Gastrocnemius medialis (tissue), 4 donors: ENCODE measurements at regions not wholly inside any gene's neighbourhood (a gene's known extent, or its start where the extent isn't known, plus 50 kb on each side); places are given as distances from the start of the nearest gene placed in this dataset.

Experiments used
- ATAC-seq, 2 donors: fragments of 150-250 bp; one replicate each; pipeline ENCODE4 v1.9.1; 2016
- DNase-seq, 2 donors: peaks; one replicate each; pipeline ENCODE4 v3.0.0-alpha.2; 2019
- H3K27ac ChIP-seq, 4 donors: fragments of 200-600 bp; sonication (generic); 1 replicate in 1 of 4; 2 replicates in 3 of 4; pipeline ENCODE4 v1.5.1; 2016 to 2018; ENCODE audit warnings: mild to moderate bottlenecking in 2 of 4, moderate library complexity in 1 of 4
- H3K27me3 ChIP-seq, 3 donors: fragments of 200-600 bp; sonication (generic) in 2 of 3; 1 replicate in 1 of 3; 2 replicates in 2 of 3; pipeline versions ENCODE4 v1.5.1 to v1.6.0; 2016 to 2019; ENCODE audit warnings: mild to moderate bottlenecking in 1 of 3, moderate library complexity in 1 of 3
- H3K36me3 ChIP-seq, 2 donors: fragments of 200-600 bp; sonication (generic) in 1 of 2; one replicate each; pipeline ENCODE4 v1.5.1; 2017 to 2018
- H3K4me1 ChIP-seq, 2 donors: fragments of 200-600 bp; sonication (generic) in 1 of 2; one replicate each; pipeline ENCODE4 v1.5.1; 2016 to 2017; ENCODE audit warnings: mild to moderate bottlenecking in 2 of 2
- H3K4me3 ChIP-seq, 4 donors: fragments of 200-600 bp; sonication (generic) in 3 of 4; 1 replicate in 1 of 4; 2 replicates in 3 of 4; pipeline ENCODE4 v1.5.1; 2016 to 2019; ENCODE audit warnings: mild to moderate bottlenecking in 2 of 4
- H3K9me3 ChIP-seq, 3 donors: fragments of 200-600 bp; sonication (generic) in 2 of 3; 1 replicate in 1 of 3; 2 replicates in 2 of 3; pipeline ENCODE4 v1.5.1; 2016 to 2019
- CTCF ChIP-seq, 5 experiments: fragments of 450-650 bp in 3 of 5; fragments of 200-600 bp in 2 of 5; sonication (generic) in 2 of 5; IDR thresholded peaks in 4 of 5; conservative IDR thresholded peaks in 1 of 5; 1 replicate in 4 of 5; 2 replicates in 1 of 5; pipeline ENCODE4 v1.5.1; 2016 to 2019; ENCODE audit warnings: antibody characterized with exemption in 5 of 5, mild to moderate bottlenecking in 3 of 5, moderate library complexity in 3 of 5
- POLR2A ChIP-seq, 2 donors: fragments of 450-650 bp; IDR thresholded peaks; one replicate each; pipeline ENCODE4 v1.6.1; 2017; ENCODE audit warnings: antibody characterized with exemption in 2 of 2, mild to moderate bottlenecking in 2 of 2, moderate library complexity in 2 of 2
- in situ Hi-C, 4 donors: fragments of 200-750 bp; cut with MboI; loops; one replicate each; pipeline versions ENCODE4 v1.15.0 to v1.8.0; 2017; ENCODE audit warnings: low sequenced_read_pairs in 4 of 4
- intact Hi-C: fragments of 100-400 bp; cut with DNase I; formaldehyde crosslinking; loops from one replicate; pipeline ENCODE4 v1.15.1; 2023; ENCODE audit warnings: low total_unique reads

GRCh38 chr7:113331155-113331898 is 213.0 kb upstream of the SMIM30 start:
- ATAC-seq: no peak
- in situ Hi-C loops: no loop called here

GRCh38 chr7:113321201-113321600 is 202.8 kb upstream of the SMIM30 start:
- Histone ChIP-seq H3K9me3 (no peaks in the 10 kb centered on the region), H3K4me1 (no peaks in the 10 kb centered on the region), H3K27ac (no peak overlapping the region), H3K36me3 (no peaks in the 10 kb centered on the region), H3K27me3 (no peaks in the 10 kb centered on the region), H3K4me3 (no peak overlapping the region)
- DNase-seq (no peak), ATAC-seq (no peak)
- intact Hi-C loops (no loop called here), in situ Hi-C loops (no loop called here)
- TF ChIP-seq POLR2A (IDR thresholded peaks at IDR 0.05): no peak

More at GRCh38 chr7:113331155-113331898, 213.0 kb upstream of the SMIM30 start:
- Histone ChIP-seq H3K27me3 (no peaks in the 10 kb centered on the region), H3K4me3 (no peak overlapping the region), H3K27ac (no peak overlapping the region), H3K36me3 (no peaks in the 10 kb centered on the region), H3K4me1 (no peaks in the 10 kb centered on the region), H3K9me3 (no peaks in the 10 kb centered on the region)
- TF ChIP-seq CTCF (IDR thresholded peaks at IDR 0.05 in 4 of 5, conservative IDR thresholded peaks at IDR 0.05 in 1 of 5) (no peak), POLR2A (IDR thresholded peaks at IDR 0.05) (no peak)
- DNase-seq: no peak
- intact Hi-C loops: no loop called here

- no peaks in the 10 kb centered on the region for H3K4me1 ChIP-seq
- no peaks in the 10 kb centered on the region for H3K36me3 ChIP-seq
- no peak for TF ChIP-seq POLR2A (IDR thresholded peaks at IDR 0.05)
- TF ChIP-seq CTCF (IDR thresholded peaks at IDR 0.05 in 4 of 5, conservative IDR thresholded peaks at IDR 0.05 in 1 of 5): no peak
- no peak overlapping the region for H3K4me3 ChIP-seq
- DNase-seq: no peak
- H3K27ac ChIP-seq: no peak overlapping the region
- in situ Hi-C loops (no loop called here), intact Hi-C loops (no loop called here)
- no peaks in the 10 kb centered on the region for H3K9me3 ChIP-seq
- no peak for ATAC-seq
- H3K27me3 ChIP-seq: no peaks in the 10 kb centered on the region
Measured at GRCh38 chr7:113320419-113320818, 202.1 kb upstream of the SMIM30 start.

GRCh38 chr7:113314594-113314993 is 196.2 kb upstream of the SMIM30 start:
- H3K9me3 ChIP-seq: no peaks in the 10 kb centered on the region
- in situ Hi-C loops (no loop called here), intact Hi-C loops (no loop called here)
- no peaks in the 10 kb centered on the region for H3K4me1 ChIP-seq
- no peak overlapping the region for H3K27ac ChIP-seq
- H3K27me3 ChIP-seq: no peaks in the 10 kb centered on the region
- DNase-seq (no peak), ATAC-seq (no peak)
- no peaks in the 10 kb centered on the region for H3K36me3 ChIP-seq
- no peak overlapping the region for H3K4me3 ChIP-seq
- no peak for TF ChIP-seq CTCF (IDR thresholded peaks at IDR 0.05 in 4 of 5, conservative IDR thresholded peaks at IDR 0.05 in 1 of 5)
- no peak for TF ChIP-seq POLR2A (IDR thresholded peaks at IDR 0.05)

- H3K9me3 ChIP-seq: no peaks in the 10 kb centered on the region
- no peak for TF ChIP-seq POLR2A (IDR thresholded peaks at IDR 0.05)
- TF ChIP-seq CTCF (IDR thresholded peaks at IDR 0.05 in 4 of 5, conservative IDR thresholded peaks at IDR 0.05 in 1 of 5): no peak
Measured at GRCh38 chr7:113308399-113308798, 190.0 kb upstream of the SMIM30 start.

More at GRCh38 chr7:113308399-113308798, 190.0 kb upstream of the SMIM30 start:
- Histone ChIP-seq H3K4me1 (no peaks in the 10 kb centered on the region), H3K27ac (no peak overlapping the region), H3K4me3 (no peak overlapping the region), H3K36me3 (no peaks in the 10 kb centered on the region), H3K27me3 (no peaks in the 10 kb centered on the region)
- no peak for ATAC-seq
- intact Hi-C loops: no loop called here
- in situ Hi-C loops: no loop called here
- no peak for DNase-seq
